H9 (cell line): ENCODE measurements at regions not wholly inside any gene's neighbourhood (a gene's known extent, or its start where the extent isn't known, plus 50 kb on each side); places are given as distances from the start of the nearest gene placed in this dataset.

ENCODE experiments used
- DNase-seq: peaks from one replicate; pipeline ENCODE4 v3.0.0-alpha.2; 2017
- H2AFZ ChIP-seq: one replicate; pipeline ENCODE4 v1.6.1; 2013; ENCODE audit warnings: mild to moderate bottlenecking, low read length, control low read depth, moderate library complexity
- H2AK5ac ChIP-seq: 2 replicates; pipeline ENCODE4 v1.6.1; 2013; ENCODE audit warnings: low read length, control low read depth, mixed read lengths; ENCODE audit not compliant: insufficient read length
- H2BK120ac ChIP-seq: one replicate; pipeline ENCODE4 v1.6.1; 2013; ENCODE audit warnings: low read depth, mild to moderate bottlenecking, low read length, control low read depth, inconsistent platforms; ENCODE audit not compliant: poor library complexity, severe bottlenecking
- H2BK12ac ChIP-seq: 2 replicates; pipeline ENCODE4 v1.6.1; 2013; ENCODE audit warnings: low read length, control low read depth, mixed read lengths, low read depth; ENCODE audit not compliant: insufficient read length
- H2BK15ac ChIP-seq: 2 replicates; pipeline ENCODE4 v1.6.1; 2013; ENCODE audit warnings: low read depth, low read length, control low read depth
- H2BK20ac ChIP-seq: one replicate; pipeline ENCODE4 v1.6.1; 2013; ENCODE audit warnings: low read depth, mild to moderate bottlenecking, low read length, control low read depth, inconsistent platforms; ENCODE audit not compliant: poor library complexity, severe bottlenecking
- H2BK5ac ChIP-seq: 2 replicates; pipeline ENCODE4 v1.6.1; 2013; ENCODE audit warnings: low read length, control low read depth, mixed read lengths; ENCODE audit not compliant: insufficient read length
- H3K14ac ChIP-seq: 2 replicates; pipeline ENCODE4 v1.6.1; 2013; ENCODE audit warnings: low read length, control low read depth; ENCODE audit not compliant: insufficient read depth
- H3K18ac ChIP-seq: 2 replicates; pipeline ENCODE4 v1.6.1; 2013; ENCODE audit warnings: low read depth, mild to moderate bottlenecking, mixed read lengths, low read length, control low read depth; ENCODE audit not compliant: insufficient read length
- H3K23ac ChIP-seq: 2 replicates; pipeline ENCODE4 v1.6.1; 2013; ENCODE audit warnings: low read length, control low read depth, mixed read lengths, low read depth; ENCODE audit not compliant: insufficient read length
- H3K23me2 ChIP-seq: 2 replicates; pipeline ENCODE4 v1.6.1; 2013; ENCODE audit warnings: low read depth, mild to moderate bottlenecking, mixed read lengths, low read length, control low read depth; ENCODE audit not compliant: insufficient read length, poor library complexity, severe bottlenecking
- H3K27ac ChIP-seq: 2 replicates; pipeline ENCODE4 v1.5.1; 2013; ENCODE audit warnings: low read length, control low read depth, mixed read lengths, low read depth; ENCODE audit not compliant: insufficient read length
- H3K27me3 ChIP-seq: 2 replicates; pipeline ENCODE4 v1.6.1; 2013; ENCODE audit warnings: low read length, control low read depth, inconsistent platforms; ENCODE audit not compliant: insufficient read depth
- H3K4ac ChIP-seq: 2 replicates; pipeline ENCODE4 v1.6.1; 2013; ENCODE audit warnings: low read depth, mild to moderate bottlenecking, control low read depth, inconsistent platforms, low read length, moderate library complexity
- H3K4me1 ChIP-seq: 2 replicates; pipeline ENCODE4 v1.6.1; 2013; ENCODE audit warnings: low read length, control low read depth, inconsistent platforms; ENCODE audit not compliant: insufficient read depth
- H3K4me2 ChIP-seq: 2 replicates; pipeline ENCODE4 v1.6.1; 2013; ENCODE audit warnings: low read length, control low read depth, mixed read lengths; ENCODE audit not compliant: insufficient read length, insufficient read depth
- H3K56ac ChIP-seq: 2 replicates; pipeline ENCODE4 v1.6.1; 2013; ENCODE audit warnings: low read depth, mild to moderate bottlenecking, mixed read lengths, low read length, control low read depth; ENCODE audit not compliant: insufficient read length
- H3K79me1 ChIP-seq: 2 replicates; pipeline ENCODE4 v1.6.1; 2013; ENCODE audit warnings: low read depth, mild to moderate bottlenecking, moderate library complexity, low read length, control low read depth, inconsistent platforms; ENCODE audit not compliant: insufficient read depth, poor library complexity, severe bottlenecking
- H3K79me2 ChIP-seq: 2 replicates; pipeline ENCODE4 v1.6.1; 2013; ENCODE audit warnings: low read length, control low read depth, inconsistent platforms; ENCODE audit not compliant: insufficient read depth
- H3K9ac ChIP-seq: 2 replicates; pipeline ENCODE4 v1.6.1; 2013; ENCODE audit warnings: low read length, control low read depth, mixed read lengths; ENCODE audit not compliant: insufficient read length; ENCODE audit errors: extremely low read depth
- H3K9me3 ChIP-seq: one replicate; pipeline ENCODE4 v1.6.1; 2013; ENCODE audit warnings: low read depth, low read length, inconsistent platforms; ENCODE audit not compliant: control insufficient read depth
- H3T11ph ChIP-seq: one replicate; pipeline ENCODE4 v1.6.1; 2013; ENCODE audit warnings: mild to moderate bottlenecking, low read length, control low read depth, inconsistent platforms
- H4K20me1 ChIP-seq: one replicate; pipeline ENCODE4 v1.6.1; 2013; ENCODE audit not compliant: control insufficient read depth, insufficient read length, insufficient read depth
- H4K5ac ChIP-seq: 2 replicates; pipeline ENCODE4 v1.6.1; 2013; ENCODE audit warnings: low read depth, mild to moderate bottlenecking, mixed read lengths, low read length, control low read depth; ENCODE audit not compliant: insufficient read length
- H4K8ac ChIP-seq: replicated peaks from 2 replicates; pipeline ENCODE4 v1.6.1; 2013; ENCODE audit warnings: low read length, control low read depth, mixed read lengths, low read depth; ENCODE audit not compliant: insufficient read length
- H4K91ac ChIP-seq: 2 replicates; pipeline ENCODE4 v1.6.1; 2013; ENCODE audit warnings: low read depth, mild to moderate bottlenecking, moderate library complexity, mixed read lengths, low read length, control low read depth; ENCODE audit not compliant: insufficient read length
- H3K27ac Mint-ChIP-seq, 3 experiments: 2 replicates in 2 of 3; 3 replicates in 1 of 3; pipeline ENCODE4 v1.8.0; 2020 to 2021; ENCODE audit warnings: mixed read lengths in 3 of 3, mild to moderate bottlenecking in 1 of 3, moderate library complexity in 1 of 3
- H3K27me3 Mint-ChIP-seq: 2 replicates; pipeline ENCODE4 v1.8.0; 2021; ENCODE audit warnings: low read depth, mild to moderate bottlenecking, moderate library complexity, mixed read lengths
- H3K36me3 Mint-ChIP-seq, 3 experiments: 2 replicates in 2 of 3; 3 replicates in 1 of 3; pipeline ENCODE4 v1.8.0; 2020 to 2021; ENCODE audit warnings: low read depth in 3 of 3, mixed read lengths in 3 of 3; ENCODE audit not compliant: insufficient read depth in 1 of 3
- H3K4me1 Mint-ChIP-seq, 2 experiments: 2 replicates each; pipeline ENCODE4 v1.8.0; 2020; ENCODE audit warnings: mixed read lengths in 2 of 2
- H3K4me3 Mint-ChIP-seq, 2 experiments: 2 replicates in 1 of 2; 3 replicates in 1 of 2; pipeline ENCODE4 v1.8.0; 2020 to 2021; ENCODE audit warnings: mild to moderate bottlenecking in 2 of 2, mixed read lengths in 2 of 2, moderate library complexity in 1 of 2
- H3K9me3 Mint-ChIP-seq, 2 experiments: 2 replicates in 1 of 2; 3 replicates in 1 of 2; pipeline ENCODE4 v1.8.0; 2020; ENCODE audit warnings: mild to moderate bottlenecking in 2 of 2, mixed read lengths in 2 of 2, moderate library complexity in 1 of 2
- CTCF ChIP-seq: fragments of 200-600 bp; sonication (generic); conservative IDR thresholded peaks from 3 replicates; pipeline ENCODE4 v1.8.0; 2021; ENCODE audit warnings: antibody characterized with exemption, mild to moderate bottlenecking
- WGBS: extraction: QIAGEN DNeasy Blood & Tissue Kit; methylation state at CpG from one replicate; pipeline ENCODE4 v1.1.7; 2013; ENCODE audit warnings: missing lambda C conversion rate, low lambda C conversion rate, mixed read lengths; ENCODE audit not compliant: insufficient read length; ENCODE audit errors: extremely low coverage; 5-methylcytosine and 5-hydroxymethylcytosine counted together

- no peak overlapping the region for H3K18ac ChIP-seq
- H4K8ac ChIP-seq: no peak overlapping the region
- Mint-ChIP-seq H3K4me1 (peaks cover 9 to 12% of the 10 kb centered on the region in 2 experiments), H3K27me3 (peaks cover 2% of the 10 kb centered on the region; the same call in 1 of the 2 replicates), H3K36me3 (no peaks in the 10 kb centered on the region), H3K4me3 (no peak overlapping the region), H3K27ac (no peak overlapping the region), H3K9me3 (no peaks in the 10 kb centered on the region)
- no peak overlapping the region for H3K4me2 ChIP-seq
- H3K27ac ChIP-seq: no peak overlapping the region
- H3K23ac ChIP-seq: no peak overlapping the region
- no peak overlapping the region for H2BK120ac ChIP-seq
- H3K23me2 ChIP-seq: no peaks in the 10 kb centered on the region
- DNase-seq: no peak
- no peak overlapping the region for H2BK12ac ChIP-seq
- H4K5ac ChIP-seq: no peak overlapping the region
- H2BK15ac ChIP-seq: no peak overlapping the region
- no peak overlapping the region for H2AFZ ChIP-seq
- no peaks in the 10 kb centered on the region for H3K79me2 ChIP-seq
- H4K20me1 ChIP-seq: no peaks in the 10 kb centered on the region
- no peak overlapping the region for H3K56ac ChIP-seq
- no peak; the same call in 2 of the 3 replicates for TF ChIP-seq CTCF
- H3K9ac ChIP-seq: no peak overlapping the region
- no peak overlapping the region for H2BK5ac ChIP-seq
- H3K79me1 ChIP-seq: no peaks in the 10 kb centered on the region
- H4K91ac ChIP-seq: no peak overlapping the region
- no peaks in the 10 kb centered on the region for H3K4me1 ChIP-seq
- H3K4ac ChIP-seq: no peak overlapping the region
- H3K27me3 ChIP-seq: no peaks in the 10 kb centered on the region
- no CpG with 5 or more reads among the region's 2 CpGs for WGBS
- H3K9me3 ChIP-seq: no peaks in the 10 kb centered on the region
- no peak overlapping the region for H2AK5ac ChIP-seq
- H3T11ph ChIP-seq: no peak overlapping the region
- H2BK20ac ChIP-seq: no peak overlapping the region
- H3K14ac ChIP-seq: no peak overlapping the region
Measured at GRCh38 chr2:5290900-5291546, 401.2 kb upstream of the SOX11 start.
